Stimulated activated naive B cell treated with anti-CD40 and anti-IgM and Interleukin-4, amounts not matched to agents 10 μg/mL and 1 μg/mL and 100 μg/mL, for 72 hours (primary cell): ENCODE measurements at regions not wholly inside any gene's neighbourhood (a gene's known extent, or its start where the extent isn't known, plus 50 kb on each side); places are given as distances from the start of the nearest gene placed in this dataset.
"Not testable (repeated sequence)": the region's sequence is repeated elsewhere in the genome, so short reads cannot be mapped to it uniquely, and the experiment has no call there.

Source experiments
- ATAC-seq, 2 donors: fragments of 150-1000 bp; cut with Tn5 transposase; replicated peaks; 2 replicates each; pipeline ENCODE4 v1.10.0; 2021; ENCODE audit warnings: moderate library complexity in 1 of 2
- DNase-seq: peaks from one replicate; pipeline ENCODE4 v3.0.0; 2021
- H3K27ac Mint-ChIP-seq: one replicate; pipeline ENCODE4 v1.8.0; 2022; ENCODE audit warnings: mild to moderate bottlenecking, mixed read lengths
- H3K27me3 Mint-ChIP-seq, 2 donors: one replicate each; pipeline ENCODE4 v1.8.0; 2022; ENCODE audit warnings: mixed read lengths in 2 of 2
- H3K36me3 Mint-ChIP-seq, 2 donors: one replicate each; pipeline ENCODE4 v1.8.0; 2022; ENCODE audit warnings: mixed read lengths in 2 of 2, mild to moderate bottlenecking in 1 of 2
- H3K4me1 Mint-ChIP-seq, 2 donors: one replicate each; pipeline ENCODE4 v1.8.0; 2022; ENCODE audit warnings: mixed read lengths in 2 of 2, mild to moderate bottlenecking in 1 of 2
- H3K4me3 Mint-ChIP-seq, 2 donors: one replicate each; pipeline ENCODE4 v1.8.0; 2022; ENCODE audit warnings: mild to moderate bottlenecking in 2 of 2, mixed read lengths in 2 of 2, moderate library complexity in 1 of 2
- H3K9me3 Mint-ChIP-seq, 2 donors: one replicate each; pipeline ENCODE4 v1.8.0; 2022; ENCODE audit warnings: mixed read lengths in 2 of 2, mild to moderate bottlenecking in 1 of 2

DNA sequence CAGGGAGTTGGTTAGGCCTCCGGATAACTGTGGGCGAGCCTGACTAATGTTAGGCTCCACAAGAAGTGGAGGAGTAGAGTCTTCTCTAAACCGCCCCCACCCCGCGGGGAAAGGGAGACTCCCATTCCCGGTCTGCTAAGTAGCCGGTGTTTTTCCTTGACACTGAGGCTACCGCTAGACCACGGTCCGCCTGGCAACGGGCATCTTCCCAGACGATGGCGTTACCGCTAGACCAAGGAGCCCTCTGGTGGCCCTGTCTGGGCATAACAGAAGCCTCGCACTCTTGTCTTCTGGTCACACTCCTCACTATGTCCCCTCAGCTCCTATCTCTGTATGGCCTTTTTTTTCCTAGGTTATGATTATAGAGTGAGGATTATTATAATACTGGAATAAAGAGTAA, 1410.7 kb downstream of the UQCRFS1 start:
- not testable (repeated sequence) for DNase-seq, ATAC-seq, H3K9me3 Mint-ChIP-seq, H3K4me3 Mint-ChIP-seq, H3K4me1 Mint-ChIP-seq, H3K27ac Mint-ChIP-seq, H3K27me3 Mint-ChIP-seq
- H3K36me3 Mint-ChIP-seq = peaks cover 31 to 58% of the 10 kb centered on the region in 2 donors

DNA sequence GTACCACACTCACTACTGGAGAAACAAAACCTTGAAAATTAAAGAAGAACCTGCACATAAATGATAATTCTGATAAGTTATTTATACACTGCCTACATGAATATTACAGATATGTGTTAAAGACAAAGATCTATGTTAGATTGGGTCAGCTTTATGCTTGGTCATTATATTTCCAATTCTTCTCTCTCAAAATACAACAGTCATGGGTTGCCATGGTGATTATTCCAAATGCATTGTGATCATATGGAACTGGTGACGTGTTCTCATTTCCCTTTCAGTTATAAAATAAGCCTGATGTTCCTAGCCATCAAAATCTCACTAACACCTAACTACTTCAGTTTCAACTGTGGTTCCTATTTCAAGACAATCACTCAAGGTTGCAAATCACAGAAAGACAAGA, 1416.4 kb downstream of the UQCRFS1 start:
- ATAC-seq (no peak), DNase-seq (no peak)
- peaks cover 13 to 35% of the 10 kb centered on the region in 2 donors for H3K36me3 Mint-ChIP-seq
- H3K27ac Mint-ChIP-seq = no peak overlapping the region
- H3K9me3 Mint-ChIP-seq = peaks cover 0 to under 1% of the 10 kb centered on the region in 2 donors
- no peaks in the 10 kb centered on the region for H3K27me3 Mint-ChIP-seq
- H3K4me3 Mint-ChIP-seq = no peak overlapping the region
- peaks cover 7 to 28% of the 10 kb centered on the region in 2 donors for H3K4me1 Mint-ChIP-seq

DNA sequence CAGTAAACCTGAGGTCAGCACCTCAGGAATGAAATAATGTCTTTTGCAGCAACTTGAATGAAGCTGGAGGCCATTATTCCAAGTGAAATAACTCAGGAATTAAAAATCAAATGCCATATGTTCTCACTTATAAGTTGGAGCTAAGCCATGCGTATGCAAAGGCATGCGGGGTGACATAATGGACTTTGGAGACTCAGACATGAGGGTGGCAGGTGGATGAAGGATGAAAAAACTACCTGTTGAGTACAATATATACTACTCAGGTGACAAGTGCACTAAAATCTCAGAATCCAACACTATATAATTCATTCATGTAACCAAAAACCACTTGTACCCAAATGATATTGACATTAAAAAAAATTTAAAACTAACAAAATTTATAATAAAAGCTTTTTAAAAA, 1416.9 kb downstream of the UQCRFS1 start:
- H3K27ac Mint-ChIP-seq = no peak overlapping the region
- DNase-seq = no peak
- no peak for ATAC-seq
- no peaks in the 10 kb centered on the region for H3K27me3 Mint-ChIP-seq
- H3K9me3 Mint-ChIP-seq = no peaks in the 10 kb centered on the region
- H3K36me3 Mint-ChIP-seq = peaks cover 12 to 32% of the 10 kb centered on the region in 2 donors
- no peak overlapping the region for H3K4me3 Mint-ChIP-seq
- peaks cover 7 to 33% of the 10 kb centered on the region in 2 donors for H3K4me1 Mint-ChIP-seq

DNA sequence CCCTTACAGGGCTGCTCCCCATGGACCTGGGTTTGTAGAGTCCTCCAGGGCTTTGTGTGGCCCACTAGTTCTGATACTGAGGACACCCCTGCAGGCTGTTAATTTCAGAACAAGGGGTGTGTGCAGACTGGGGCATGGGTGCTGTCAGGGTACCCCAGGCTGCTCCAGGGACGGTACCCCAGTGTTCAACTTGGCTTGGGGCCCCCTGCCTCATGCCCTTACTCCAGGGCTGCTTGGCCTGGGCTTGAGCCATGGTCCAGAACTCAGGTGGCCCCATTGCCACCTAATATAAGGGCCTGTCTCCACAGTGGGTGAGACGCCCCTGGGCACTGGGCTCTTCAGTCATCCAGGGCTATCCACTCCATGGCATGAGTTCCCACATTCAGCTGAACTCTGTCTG, 1417.6 kb downstream of the UQCRFS1 start:
- Mint-ChIP-seq H3K4me1 (peaks cover 7 to 38% of the 10 kb centered on the region in 2 donors), H3K27me3 (no peaks in the 10 kb centered on the region), H3K9me3 (no peaks in the 10 kb centered on the region), H3K27ac (no peak overlapping the region), H3K4me3 (peak overlapping the region in 1 of 2 donors; percentile 11), H3K36me3 (peaks cover 16 to 29% of the 10 kb centered on the region in 2 donors)
- no peak for ATAC-seq
- no peak for DNase-seq

DNA sequence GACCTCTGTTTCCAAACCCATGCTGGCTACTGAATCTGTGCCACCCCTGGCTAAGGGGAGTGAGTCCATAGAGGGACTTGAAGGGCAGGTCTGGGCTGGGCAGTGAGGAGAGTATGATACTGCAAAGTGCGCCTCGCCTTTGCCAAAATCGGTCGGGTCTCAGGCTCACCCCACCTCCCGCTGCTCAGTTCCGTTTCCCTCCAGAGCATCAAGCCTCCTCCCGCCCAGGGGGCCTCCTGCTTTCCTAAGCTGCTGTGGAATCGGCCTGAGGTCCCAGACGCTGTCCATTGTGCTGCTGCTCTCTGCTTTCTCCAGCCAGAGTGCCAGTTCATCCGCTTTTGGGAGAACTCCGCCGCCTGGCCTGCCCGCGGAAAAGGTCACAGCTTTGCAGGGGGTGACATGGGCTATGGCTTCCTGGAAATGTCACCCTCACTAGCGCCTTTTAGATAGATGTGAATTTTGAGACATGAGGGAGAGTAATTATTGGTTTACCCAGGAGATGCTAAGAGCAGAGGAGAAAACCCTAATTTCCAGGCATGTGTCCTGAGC, 1418.4 kb downstream of the UQCRFS1 start:
- no peak for DNase-seq

DNA sequence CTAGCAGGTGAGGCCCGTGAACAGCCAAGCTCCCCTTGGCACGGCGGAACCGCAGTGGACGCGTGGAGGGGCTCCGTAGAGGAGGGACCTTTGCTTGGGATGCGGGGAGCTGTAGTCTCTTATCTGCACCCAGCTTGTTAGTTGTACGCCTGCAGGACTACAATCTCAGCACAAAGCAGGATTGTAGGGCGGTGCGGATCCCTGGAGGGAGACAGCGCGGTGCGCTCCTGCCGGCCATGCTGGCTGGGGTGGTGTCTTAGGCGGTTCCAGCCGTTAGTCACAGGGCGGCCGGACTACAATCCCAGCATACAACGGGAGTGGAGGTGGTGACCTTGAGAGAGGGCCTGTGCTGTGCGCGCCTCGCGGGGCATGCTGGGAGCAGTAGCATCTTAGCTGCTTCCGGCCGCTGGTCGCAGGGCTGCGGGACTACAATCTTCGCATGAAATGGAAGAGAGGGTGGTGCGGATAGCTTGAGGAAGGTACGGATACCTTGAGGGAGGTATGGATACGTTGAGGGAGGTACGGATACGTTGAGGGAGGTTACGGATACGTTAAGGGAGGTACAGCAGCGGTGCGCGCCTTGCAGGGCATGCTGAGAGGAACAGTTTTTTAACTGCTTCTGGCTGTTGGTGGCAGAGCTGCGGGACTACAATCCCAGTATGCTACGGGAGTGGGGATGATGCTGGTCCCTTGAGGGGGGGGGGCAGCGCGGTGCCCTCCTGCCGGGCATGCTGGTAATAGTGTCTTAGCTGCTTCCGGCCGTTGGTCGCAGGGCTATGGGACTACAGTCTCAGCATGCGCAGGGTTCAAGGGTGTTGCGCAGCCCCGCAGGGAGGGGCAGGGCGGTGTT, 1419.1 kb downstream of the UQCRFS1 start:
- no peaks in the 10 kb centered on the region for H3K27me3 Mint-ChIP-seq
- peak overlapping the region; percentile 95 for H3K27ac Mint-ChIP-seq
- ATAC-seq = peak; percentile 94
- H3K4me3 Mint-ChIP-seq = peak overlapping the region; percentile 88 to 97
- H3K36me3 Mint-ChIP-seq = peaks cover 15 to 25% of the 10 kb centered on the region in 2 donors
- peak; percentile 89 for DNase-seq
- H3K9me3 Mint-ChIP-seq = no peaks in the 10 kb centered on the region
- H3K4me1 Mint-ChIP-seq = peaks cover 7 to 38% of the 10 kb centered on the region in 2 donors

More for the DNA sequence above, 1418.4 kb downstream of the UQCRFS1 start:
- H3K36me3 Mint-ChIP-seq = peaks cover 14 to 24% of the 10 kb centered on the region in 2 donors
- H3K27ac Mint-ChIP-seq = peak overlapping the region; percentile 95
- no peaks in the 10 kb centered on the region for H3K9me3 Mint-ChIP-seq
- H3K4me3 Mint-ChIP-seq = peak overlapping the region; percentile 88 to 97
- ATAC-seq = peak in 1 of 2 donors; percentile 1
- H3K4me1 Mint-ChIP-seq = peaks cover 7 to 38% of the 10 kb centered on the region in 2 donors
- H3K27me3 Mint-ChIP-seq = no peaks in the 10 kb centered on the region

DNA sequence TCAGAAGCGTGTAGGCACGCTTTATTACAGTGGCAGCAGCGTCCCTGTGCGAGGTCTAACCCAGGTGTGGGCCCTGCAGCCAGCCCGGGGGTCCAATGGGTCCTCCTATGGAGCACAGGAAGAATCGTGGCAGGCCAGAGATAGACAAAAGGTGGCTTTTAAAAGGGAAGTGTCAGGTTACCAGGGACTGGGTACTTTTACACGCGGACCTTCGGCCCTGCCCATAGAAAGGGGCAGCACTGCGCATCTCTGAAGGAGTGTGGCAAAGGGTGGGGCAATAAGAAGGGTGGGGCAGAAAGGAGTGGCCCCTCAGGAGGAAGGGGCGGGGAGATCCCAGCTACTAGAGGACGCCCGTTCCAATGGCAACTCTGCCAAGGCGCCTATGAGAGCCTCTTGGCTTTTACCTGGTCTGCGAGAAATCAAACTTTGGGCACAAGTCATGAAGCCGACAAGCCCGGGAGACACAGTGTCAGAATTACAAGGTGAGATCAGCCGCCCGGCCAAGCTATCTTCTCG, 1419.8 kb downstream of the UQCRFS1 start:
- ATAC-seq (peak; percentile 85), DNase-seq (peak; percentile 78)
- peak overlapping the region; percentile 95 for H3K27ac Mint-ChIP-seq
- H3K36me3 Mint-ChIP-seq = peaks cover 19 to 27% of the 10 kb centered on the region in 2 donors
- no peaks in the 10 kb centered on the region for H3K9me3 Mint-ChIP-seq
- H3K4me1 Mint-ChIP-seq = peaks cover 7 to 40% of the 10 kb centered on the region in 2 donors
- H3K4me3 Mint-ChIP-seq = peak overlapping the region; percentile 88 to 97
- H3K27me3 Mint-ChIP-seq = no peaks in the 10 kb centered on the region

DNA sequence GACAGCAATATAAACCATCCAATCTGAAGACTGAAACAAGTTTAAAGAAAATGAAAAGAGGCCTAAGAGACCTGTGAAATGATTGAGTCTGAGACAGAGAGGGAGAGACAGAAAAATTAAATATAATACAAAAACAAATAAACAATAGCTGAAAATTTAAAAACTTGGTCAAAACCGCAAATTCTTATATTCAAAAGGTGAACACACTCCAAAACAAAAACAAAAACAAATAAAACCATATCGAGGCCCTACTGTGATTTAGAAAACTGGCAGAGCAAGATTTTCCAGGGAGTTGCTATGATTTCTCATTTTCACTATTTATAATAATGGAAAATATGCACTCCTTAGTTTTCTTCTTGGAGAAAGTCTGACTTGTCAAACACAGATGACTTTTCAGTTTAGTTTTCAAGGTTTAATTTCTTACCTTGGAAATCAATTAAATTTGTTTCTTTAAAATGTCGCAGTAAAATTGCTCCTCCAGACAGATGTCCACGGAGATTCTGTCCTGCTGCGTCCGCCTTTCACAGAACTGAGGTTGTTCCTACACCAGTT, 1420.3 kb downstream of the UQCRFS1 start:
- Mint-ChIP-seq H3K4me3 (peak overlapping the region; percentile 88 to 97), H3K9me3 (peaks cover 0 to 3% of the 10 kb centered on the region in 2 donors), H3K4me1 (peaks cover 10 to 41% of the 10 kb centered on the region in 2 donors), H3K27me3 (no peaks in the 10 kb centered on the region), H3K27ac (peak overlapping the region; percentile 95), H3K36me3 (peaks cover 19 to 27% of the 10 kb centered on the region in 2 donors)
- ATAC-seq (no peak), DNase-seq (no peak)

DNA sequence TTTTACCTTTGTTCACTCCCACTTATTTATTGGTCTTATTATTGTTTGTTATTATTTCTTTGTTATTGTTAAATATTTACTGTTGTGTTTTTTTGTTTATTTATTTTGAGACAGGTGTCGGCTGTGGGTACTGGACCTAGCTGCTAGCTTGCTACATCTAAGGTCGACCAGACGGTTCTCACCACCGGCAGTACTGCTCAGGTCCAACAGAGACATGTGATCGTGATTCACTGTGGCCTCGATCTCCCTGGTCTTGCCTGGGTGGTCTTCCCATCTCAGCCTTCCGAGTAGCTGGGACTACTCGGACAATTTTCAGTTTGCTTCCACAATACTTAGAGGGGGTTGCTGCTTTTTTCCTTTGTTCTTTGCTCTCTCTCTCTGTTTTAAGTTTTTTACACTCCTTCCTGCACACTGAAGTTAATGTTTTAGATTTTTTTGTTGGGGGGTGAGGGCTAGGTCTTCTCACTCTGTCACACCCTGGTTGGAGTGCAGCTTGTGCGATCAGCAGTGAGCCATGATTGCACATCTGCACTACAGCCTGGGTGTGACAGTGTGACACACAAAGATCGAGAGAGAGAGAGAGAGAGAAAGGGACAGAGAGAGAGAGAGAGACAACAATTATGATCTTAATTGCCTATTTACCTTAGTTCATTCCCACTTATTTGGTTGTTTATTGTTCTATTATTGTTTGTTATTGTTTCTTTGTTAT, 1432.4 kb downstream of the UQCRFS1 start:
- ATAC-seq (peak; percentile 62), DNase-seq (no peak)
- Mint-ChIP-seq H3K27ac (peak overlapping the region; percentile 92), H3K9me3 (peaks cover 9 to 13% of the 10 kb centered on the region in 2 donors), H3K36me3 (peaks cover 30 to 49% of the 10 kb centered on the region in 2 donors), H3K27me3 (no peaks in the 10 kb centered on the region), H3K4me1 (peaks cover 10 to 17% of the 10 kb centered on the region in 2 donors), H3K4me3 (peak overlapping the region; percentile 45 to 60)

DNA sequence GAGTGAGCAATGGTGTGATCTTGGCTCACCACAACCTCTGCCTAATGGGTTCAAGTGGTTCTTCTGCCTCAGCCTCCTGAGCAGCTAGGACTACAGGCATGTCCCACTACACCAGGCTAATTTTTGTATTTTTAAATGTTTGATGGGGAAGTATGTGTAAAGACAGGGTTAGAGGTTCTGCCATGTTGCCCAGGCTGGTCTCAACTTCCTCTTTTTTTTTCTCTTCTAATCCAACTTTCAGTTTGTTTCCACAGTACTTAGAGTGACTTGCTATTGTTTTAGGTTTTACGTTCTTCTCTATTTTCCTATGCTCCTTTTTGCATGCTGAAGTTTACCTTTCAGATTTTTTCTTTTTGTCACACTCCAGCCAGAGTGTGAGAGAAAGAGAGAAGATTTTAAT, 1433.0 kb downstream of the UQCRFS1 start:
- H3K27me3 Mint-ChIP-seq = no peaks in the 10 kb centered on the region
- peaks cover 10 to 13% of the 10 kb centered on the region in 2 donors for H3K4me1 Mint-ChIP-seq
- peaks cover 34 to 50% of the 10 kb centered on the region in 2 donors for H3K36me3 Mint-ChIP-seq
- DNase-seq = no peak
- H3K27ac Mint-ChIP-seq = peak overlapping the region; percentile 92
- H3K9me3 Mint-ChIP-seq = peaks cover 11 to 17% of the 10 kb centered on the region in 2 donors
- ATAC-seq = peak; percentile 96
- peak overlapping the region; percentile 33 to 45 for H3K4me3 Mint-ChIP-seq

DNA sequence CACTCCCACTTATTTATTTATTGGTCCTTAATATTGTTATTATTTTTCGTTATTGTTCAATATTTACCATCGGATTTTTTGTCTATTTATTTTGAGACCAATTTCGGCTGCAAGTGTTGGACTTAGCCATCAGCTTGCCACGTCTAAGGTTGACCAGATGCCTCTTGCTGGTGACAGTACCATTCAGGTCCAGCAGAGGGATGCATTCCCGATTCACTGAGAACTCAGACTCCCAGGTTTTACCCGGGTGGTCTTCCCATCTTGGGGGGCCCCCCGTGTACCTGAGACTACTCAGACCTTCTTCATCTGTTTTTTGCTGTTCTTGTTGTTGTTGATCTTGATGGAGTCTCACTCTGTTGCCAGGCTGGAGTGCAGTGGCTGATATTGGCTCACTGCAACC, 1435.2 kb downstream of the UQCRFS1 start:
- Mint-ChIP-seq H3K9me3 (peaks cover 18 to 32% of the 10 kb centered on the region in 2 donors), H3K27me3 (no peaks in the 10 kb centered on the region), H3K36me3 (peaks cover 53 to 67% of the 10 kb centered on the region in 2 donors), H3K27ac (no peak overlapping the region), H3K4me1 (peaks cover 8 to 13% of the 10 kb centered on the region in 2 donors), H3K4me3 (no peak overlapping the region)
- no peak for DNase-seq
- no peak for ATAC-seq

DNA sequence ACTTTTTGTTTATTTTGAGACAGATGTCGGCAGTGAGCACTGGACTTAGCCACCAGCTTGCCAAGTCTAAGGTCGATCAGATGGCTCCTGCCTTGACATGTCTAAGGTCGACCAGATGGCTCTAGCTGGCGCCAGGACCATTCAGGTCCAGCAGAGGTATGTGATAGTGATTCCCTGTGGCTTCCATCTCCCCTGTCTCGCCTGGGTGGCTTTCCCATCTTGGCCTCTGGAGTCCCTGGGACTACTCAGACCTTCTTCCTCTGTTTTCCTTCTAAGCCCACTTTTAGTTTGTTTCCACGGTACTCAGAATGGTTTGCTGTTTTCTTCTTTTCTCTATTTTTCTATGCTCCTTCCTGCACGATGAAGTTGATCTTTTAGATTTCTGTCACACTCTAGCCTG, 1435.7 kb downstream of the UQCRFS1 start:
- peaks cover 20 to 37% of the 10 kb centered on the region in 2 donors for H3K9me3 Mint-ChIP-seq
- no peak for DNase-seq
- peaks cover 58 to 71% of the 10 kb centered on the region in 2 donors for H3K36me3 Mint-ChIP-seq
- H3K27ac Mint-ChIP-seq = no peak overlapping the region
- no peak overlapping the region for H3K4me3 Mint-ChIP-seq
- H3K27me3 Mint-ChIP-seq = no peaks in the 10 kb centered on the region
- H3K4me1 Mint-ChIP-seq = peaks cover 8 to 13% of the 10 kb centered on the region in 2 donors
- no peak for ATAC-seq

DNA sequence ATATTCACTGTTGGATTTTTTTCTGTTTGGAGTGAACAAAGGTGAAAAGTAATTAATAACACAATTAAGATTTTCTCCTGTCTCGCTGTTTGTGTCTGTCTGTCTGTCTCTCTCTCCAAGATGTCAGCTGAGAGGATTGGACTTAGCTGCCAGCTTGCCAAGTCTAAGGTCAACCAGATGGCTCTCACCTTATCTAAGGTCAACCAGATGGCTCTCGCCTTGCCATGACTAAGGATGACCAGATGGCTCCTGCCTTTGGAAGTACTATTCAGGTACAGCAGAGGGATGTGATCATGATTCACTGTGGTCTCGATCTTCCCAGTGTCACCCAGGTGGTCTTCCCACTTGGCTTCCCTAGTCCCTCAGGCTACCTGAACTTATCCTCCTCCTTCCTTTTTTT, 1436.4 kb downstream of the UQCRFS1 start:
- H3K36me3 Mint-ChIP-seq = peaks cover 65 to 79% of the 10 kb centered on the region in 2 donors
- H3K27ac Mint-ChIP-seq = no peak overlapping the region
- H3K9me3 Mint-ChIP-seq = peaks cover 24 to 43% of the 10 kb centered on the region in 2 donors
- peaks cover 8 to 13% of the 10 kb centered on the region in 2 donors for H3K4me1 Mint-ChIP-seq
- H3K4me3 Mint-ChIP-seq = no peak overlapping the region
- no peak for ATAC-seq
- DNase-seq = no peak
- H3K27me3 Mint-ChIP-seq = no peaks in the 10 kb centered on the region

DNA sequence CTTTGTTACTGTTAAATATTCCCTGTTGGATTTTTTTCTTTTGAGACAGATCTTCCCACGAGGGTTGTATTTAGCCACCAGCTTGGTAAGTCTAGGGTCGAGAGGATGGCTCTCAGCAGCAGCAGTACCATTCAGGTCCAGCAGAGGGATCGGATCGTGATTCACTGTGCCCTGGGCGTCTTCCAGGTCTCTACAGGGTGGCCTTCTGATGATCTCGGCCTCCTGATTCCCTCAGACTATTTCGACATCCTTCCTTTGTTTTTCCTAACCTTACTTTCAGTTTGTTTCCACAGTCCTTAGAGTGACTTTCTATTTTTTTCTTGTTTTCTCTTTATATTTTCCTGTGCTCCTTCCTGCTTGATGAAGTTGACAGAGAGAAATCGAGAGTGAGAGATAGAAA, 1436.9 kb downstream of the UQCRFS1 start:
- Mint-ChIP-seq H3K27me3 (no peaks in the 10 kb centered on the region), H3K27ac (no peak overlapping the region), H3K4me1 (peaks cover 8 to 13% of the 10 kb centered on the region in 2 donors), H3K4me3 (no peak overlapping the region), H3K36me3 (peaks cover 68 to 81% of the 10 kb centered on the region in 2 donors), H3K9me3 (peaks cover 25 to 47% of the 10 kb centered on the region in 2 donors)
- DNase-seq = no peak
- no peak for ATAC-seq
